ENCODE measurements at regions not wholly inside any gene's neighbourhood (a gene's known extent, or its start where the extent isn't known, plus 50 kb on each side); places are given as distances from the start of the nearest gene placed in this dataset.

- H3K79me2 ChIP-seq (ENCODE audit: control insufficient read depth, insufficient read depth, low read length), result no peaks in the 10 kb centered on the region
- H3K4me2 ChIP-seq (ENCODE audit: control insufficient read depth, extremely low read depth, insufficient read depth, low read depth, low read length), result no peak overlapping the region
- TF ChIP-seq CTCF (optimal IDR thresholded peaks at IDR 0.05 in 1 of 3, IDR thresholded peaks at IDR 0.05 in 1 of 3, conservative IDR thresholded peaks at IDR 0.05 in 1 of 3; ENCODE audit: extremely low read depth in 1 of 3, insufficient read depth in 2 of 3, low read length in 3 of 3) (no peak), EZH2 (IDR thresholded peaks at IDR 0.05; ENCODE audit: low read length) (no peak)
- H4K20me1 ChIP-seq (ENCODE audit: control insufficient read depth, extremely low read depth, insufficient read depth, low read length), result no peaks in the 10 kb centered on the region
- no peak overlapping the region for H3K4me3 ChIP-seq (ENCODE audit: control insufficient read depth in 2 of 3, extremely low read depth in 1 of 3, insufficient read depth in 2 of 3, low read depth in 1 of 3, low read length in 3 of 3)
- FAIRE-seq, result no peak
- no peak for DNase-seq (ENCODE audit: low read depth, low spot score)
- H3K9ac ChIP-seq (ENCODE audit: control insufficient read depth, extremely low read depth, insufficient read depth, low read length), result no peak overlapping the region
- dilution Hi-C loops (cut with MboI; ENCODE audit: extremely low pct_ligation_motif_present, low sequenced_read_pairs), result no loop called here
- no peaks in the 10 kb centered on the region for H3K4me1 ChIP-seq (ENCODE audit: control insufficient read depth, extremely low read depth, insufficient read depth, low read length)
- H3K27ac ChIP-seq (ENCODE audit: control insufficient read depth, insufficient read depth, low read length), result no peak overlapping the region
- no peaks in the 10 kb centered on the region for H3K9me1 ChIP-seq (ENCODE audit: control insufficient read depth, extremely low read depth, insufficient read depth, low read length)
- H3K9me3 ChIP-seq (ENCODE audit: control insufficient read depth, low read depth, low read length), result no peaks in the 10 kb centered on the region
- no peaks in the 10 kb centered on the region for H3K36me3 ChIP-seq (ENCODE audit: control insufficient read depth in 2 of 2, extremely low read depth in 1 of 2, insufficient read depth in 2 of 2, low read length in 2 of 2)
- H3K27me3 ChIP-seq (ENCODE audit: control insufficient read depth, extremely low read depth, insufficient read depth, low read length), result no peaks in the 10 kb centered on the region
- H2AFZ ChIP-seq (ENCODE audit: control insufficient read depth, low read length), result no peak overlapping the region
Observed at GRCh38 chr13:100842136-100842535, 167.5 kb upstream of the TMTC4 start.

GRCh38 chr13:100838387-100838786 is 163.8 kb upstream of the TMTC4 start:
- Histone ChIP-seq H3K9me3 (ENCODE audit: control insufficient read depth, low read depth, low read length) (no peaks in the 10 kb centered on the region), H3K4me2 (ENCODE audit: control insufficient read depth, extremely low read depth, insufficient read depth, low read depth, low read length) (no peak overlapping the region), H3K27me3 (ENCODE audit: control insufficient read depth, extremely low read depth, insufficient read depth, low read length) (no peaks in the 10 kb centered on the region), H3K79me2 (ENCODE audit: control insufficient read depth, insufficient read depth, low read length) (no peaks in the 10 kb centered on the region), H3K9ac (ENCODE audit: control insufficient read depth, extremely low read depth, insufficient read depth, low read length) (no peak overlapping the region), H3K9me1 (ENCODE audit: control insufficient read depth, extremely low read depth, insufficient read depth, low read length) (no peaks in the 10 kb centered on the region), H3K27ac (ENCODE audit: control insufficient read depth, insufficient read depth, low read length) (no peak overlapping the region), H3K4me1 (ENCODE audit: control insufficient read depth, extremely low read depth, insufficient read depth, low read length) (no peaks in the 10 kb centered on the region), H3K4me3 (ENCODE audit: control insufficient read depth in 2 of 3, extremely low read depth in 1 of 3, insufficient read depth in 2 of 3, low read depth in 1 of 3, low read length in 3 of 3) (no peak overlapping the region), H3K36me3 (ENCODE audit: control insufficient read depth in 2 of 2, extremely low read depth in 1 of 2, insufficient read depth in 2 of 2, low read length in 2 of 2) (no peaks in the 10 kb centered on the region), H2AFZ (ENCODE audit: control insufficient read depth, low read length) (no peak overlapping the region), H4K20me1 (ENCODE audit: control insufficient read depth, extremely low read depth, insufficient read depth, low read length) (no peaks in the 10 kb centered on the region)
- TF ChIP-seq CTCF (optimal IDR thresholded peaks at IDR 0.05 in 1 of 3, IDR thresholded peaks at IDR 0.05 in 1 of 3, conservative IDR thresholded peaks at IDR 0.05 in 1 of 3; ENCODE audit: extremely low read depth in 1 of 3, insufficient read depth in 2 of 3, low read length in 3 of 3), result no peak
- no peak for TF ChIP-seq EZH2 (IDR thresholded peaks at IDR 0.05; ENCODE audit: low read length)
- DNase-seq (ENCODE audit: low read depth, low spot score) (no peak), FAIRE-seq (no peak)
- dilution Hi-C loops (cut with MboI; ENCODE audit: extremely low pct_ligation_motif_present, low sequenced_read_pairs), result no loop called here
